GM12874 (cell line): ENCODE measurements at regions not wholly inside any gene's neighbourhood (a gene's known extent, or its start where the extent isn't known, plus 50 kb on each side); places are given as distances from the start of the nearest gene placed in this dataset.

Source experiments
- TF ChIP-seq, protein P1 (sequence below): IDR thresholded peaks from 2 replicates; pipeline ENCODE4 v1.5.1; 2011; ENCODE audit warnings: low read depth, mild to moderate bottlenecking, control low read depth, low read length, moderate library complexity; ENCODE audit not compliant: insufficient read depth

- TF ChIP-seq, protein P1, sequence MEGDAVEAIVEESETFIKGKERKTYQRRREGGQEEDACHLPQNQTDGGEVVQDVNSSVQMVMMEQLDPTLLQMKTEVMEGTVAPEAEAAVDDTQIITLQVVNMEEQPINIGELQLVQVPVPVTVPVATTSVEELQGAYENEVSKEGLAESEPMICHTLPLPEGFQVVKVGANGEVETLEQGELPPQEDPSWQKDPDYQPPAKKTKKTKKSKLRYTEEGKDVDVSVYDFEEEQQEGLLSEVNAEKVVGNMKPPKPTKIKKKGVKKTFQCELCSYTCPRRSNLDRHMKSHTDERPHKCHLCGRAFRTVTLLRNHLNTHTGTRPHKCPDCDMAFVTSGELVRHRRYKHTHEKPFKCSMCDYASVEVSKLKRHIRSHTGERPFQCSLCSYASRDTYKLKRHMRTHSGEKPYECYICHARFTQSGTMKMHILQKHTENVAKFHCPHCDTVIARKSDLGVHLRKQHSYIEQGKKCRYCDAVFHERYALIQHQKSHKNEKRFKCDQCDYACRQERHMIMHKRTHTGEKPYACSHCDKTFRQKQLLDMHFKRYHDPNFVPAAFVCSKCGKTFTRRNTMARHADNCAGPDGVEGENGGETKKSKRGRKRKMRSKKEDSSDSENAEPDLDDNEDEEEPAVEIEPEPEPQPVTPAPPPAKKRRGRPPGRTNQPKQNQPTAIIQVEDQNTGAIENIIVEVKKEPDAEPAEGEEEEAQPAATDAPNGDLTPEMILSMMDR = no peak
These were observed 159.4 kb upstream of the COBL start for GRCh38 chr7:51476026-51476425.

GRCh38 chr7:51472873-51473272 lies 156.3 kb upstream of the COBL start:
- TF ChIP-seq, protein P1 = no peak

DNA sequence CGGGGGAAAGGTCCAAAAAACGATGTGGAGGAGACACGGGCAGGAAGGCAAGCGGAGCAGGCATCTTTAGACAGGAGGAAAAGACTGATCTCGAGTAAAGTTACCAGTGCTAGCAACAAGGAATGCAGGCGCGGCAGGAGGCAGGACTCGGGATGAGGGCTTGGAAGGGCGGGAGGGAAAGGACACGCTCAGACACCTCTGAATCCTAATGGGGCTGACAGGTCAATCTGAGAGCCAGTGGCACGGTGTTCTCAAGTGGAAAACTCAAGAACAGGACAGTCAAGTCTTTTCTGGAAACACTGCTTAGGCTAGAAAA lies 155.3 kb upstream of the COBL start:
- TF ChIP-seq, protein P1 = no peak

DNA sequence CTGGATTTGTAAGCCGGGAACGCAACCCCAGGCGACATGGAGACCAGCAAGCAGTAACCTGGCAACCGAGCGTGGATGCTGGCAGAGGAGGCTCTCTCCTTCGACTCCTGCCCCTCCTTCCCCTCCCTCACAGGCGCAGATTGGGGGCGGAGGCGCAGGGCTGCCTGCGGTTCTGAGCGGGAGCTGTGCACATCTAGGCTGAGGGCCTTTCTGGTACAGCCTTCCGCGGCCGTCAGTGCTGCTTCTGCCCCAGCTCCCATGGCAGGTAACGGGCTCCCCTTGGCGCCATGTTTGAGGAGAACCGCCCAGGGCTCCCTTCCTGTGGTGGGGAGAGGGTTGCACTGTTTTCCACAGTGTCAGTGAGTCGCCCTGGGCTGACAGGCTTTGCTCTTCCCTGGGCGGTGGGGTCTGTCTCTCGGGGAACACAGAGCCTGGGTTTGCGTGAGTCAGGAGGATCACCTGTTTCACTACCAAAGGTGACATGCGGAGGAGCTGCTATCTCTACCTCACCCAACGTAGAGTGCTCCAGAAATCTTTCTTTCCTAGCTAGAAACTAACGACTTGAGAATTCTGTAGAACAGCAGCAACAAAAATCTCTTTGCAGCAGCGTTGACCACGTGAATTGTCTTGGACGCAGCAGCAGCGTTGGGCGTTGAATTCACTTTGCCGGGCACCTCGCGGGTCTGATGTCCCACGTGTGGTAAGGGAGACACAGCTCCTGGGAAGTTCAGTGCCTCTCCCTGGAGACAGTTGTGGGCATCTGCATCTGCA lies 154.8 kb upstream of the COBL start:
- TF ChIP-seq, protein P1 = no peak

- TF ChIP-seq, protein P1 = no peak
These were observed 150.9 kb upstream of the COBL start for GRCh38 chr7:51467384-51468017.

DNA sequence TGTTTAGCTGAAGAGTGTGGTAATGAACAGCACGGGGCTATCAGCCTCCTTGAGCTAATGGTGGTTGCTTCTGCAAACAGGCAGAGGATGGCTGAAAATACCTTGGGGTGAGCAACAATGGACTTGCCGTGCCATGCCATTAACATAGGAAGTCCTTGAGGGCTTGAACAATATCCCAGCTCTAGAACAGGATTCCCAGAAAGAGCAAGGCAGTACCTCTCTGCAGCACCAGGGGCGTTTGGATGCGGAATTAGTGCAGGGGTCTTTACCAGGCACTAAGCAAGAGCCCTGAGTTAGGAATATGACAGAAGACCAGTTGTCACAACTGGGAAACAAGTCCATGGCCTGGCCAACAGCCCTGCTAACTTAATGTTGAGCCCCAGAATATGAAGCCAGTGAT lies 143.2 kb upstream of the COBL start:
- TF ChIP-seq, protein P1 = no peak

- TF ChIP-seq, protein P1 = no peak
These were observed 142.1 kb upstream of the COBL start for GRCh38 chr7:51458693-51459092.
